HUES48 (cell line): ENCODE measurements at regions not wholly inside any gene's neighbourhood (a gene's known extent, or its start where the extent isn't known, plus 50 kb on each side); places are given as distances from the start of the nearest gene placed in this dataset.

ENCODE experiments used
- H3K27ac ChIP-seq: one replicate; pipeline ENCODE4 v1.7.0; 2013; ENCODE audit warnings: low read depth, low read length, inconsistent platforms
- H3K27me3 ChIP-seq: 2 replicates; pipeline ENCODE4 v1.6.1; 2013; ENCODE audit warnings: mild to moderate bottlenecking, low read length; ENCODE audit not compliant: control insufficient read depth, insufficient read depth
- H3K36me3 ChIP-seq: 2 replicates; pipeline ENCODE4 v1.6.1; 2013; ENCODE audit warnings: low read length; ENCODE audit not compliant: control insufficient read depth, insufficient read depth
- H3K4me1 ChIP-seq: 2 replicates; pipeline ENCODE4 v1.6.1; 2013; ENCODE audit warnings: mild to moderate bottlenecking, low read length; ENCODE audit not compliant: control insufficient read depth, insufficient read depth
- H3K4me3 ChIP-seq: 2 replicates; pipeline ENCODE4 v1.5.1; 2013; ENCODE audit warnings: mild to moderate bottlenecking, low read depth, low read length
- H3K9ac ChIP-seq: 2 replicates; pipeline ENCODE4 v1.6.1; 2013; ENCODE audit warnings: mild to moderate bottlenecking, low read depth, low read length, moderate library complexity
- H3K9me3 ChIP-seq: 2 replicates; pipeline ENCODE4 v1.6.1; 2013; ENCODE audit warnings: low read length; ENCODE audit not compliant: control insufficient read depth, insufficient read depth

DNA sequence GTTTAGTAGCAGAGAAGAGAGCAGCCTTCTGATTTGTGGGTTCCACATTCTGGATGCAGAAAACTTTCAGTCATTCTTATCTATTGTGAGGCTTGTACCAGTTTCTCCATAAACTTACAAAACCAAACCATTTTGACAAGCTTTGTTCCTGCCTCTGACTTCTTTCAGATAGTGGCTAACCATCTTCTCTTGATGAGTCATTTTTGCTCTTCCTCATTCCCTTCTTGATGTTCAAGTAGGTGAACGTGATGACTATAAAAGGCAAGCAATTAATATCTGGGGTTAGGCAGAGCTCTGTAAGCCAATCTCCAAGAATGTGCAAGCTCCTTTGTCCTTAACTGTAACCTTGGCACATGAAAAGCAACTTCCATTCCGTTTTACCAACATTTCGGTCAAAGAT, 2083.1 kb upstream of the PIK3C3 start:
- Histone ChIP-seq H3K36me3 (no peaks in the 10 kb centered on the region), H3K27ac (no peak overlapping the region), H3K9me3 (no peaks in the 10 kb centered on the region), H3K4me1 (no peaks in the 10 kb centered on the region), H3K4me3 (no peak overlapping the region), H3K9ac (no peak overlapping the region), H3K27me3 (no peaks in the 10 kb centered on the region)

DNA sequence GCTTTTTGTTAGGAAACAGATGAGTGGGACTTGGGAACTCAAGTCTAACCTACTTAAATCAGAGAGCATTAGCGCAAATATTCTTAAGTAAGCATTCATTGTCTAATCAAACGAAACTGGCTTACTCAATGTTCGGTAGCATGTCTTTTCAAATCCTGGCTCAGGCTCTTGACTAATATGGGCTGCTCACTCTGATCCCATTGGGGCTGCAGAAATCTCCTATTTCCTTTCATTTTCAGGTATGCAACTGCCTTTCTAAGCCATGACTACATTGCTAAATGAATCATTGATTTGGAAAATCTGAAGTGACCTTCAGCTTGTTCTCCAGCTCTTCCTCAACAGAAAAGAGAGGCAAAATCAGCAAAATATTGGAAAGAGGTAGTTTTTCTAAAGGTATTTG, 2084.4 kb upstream of the PIK3C3 start:
- Histone ChIP-seq H3K4me1 (0 out of 2 replicates have a peak, but pooled peaks cover 7% of the 10 kb centered on the region), H3K27ac (no peak overlapping the region), H3K9me3 (no peaks in the 10 kb centered on the region), H3K4me3 (no peak overlapping the region), H3K9ac (no peak overlapping the region), H3K36me3 (no peaks in the 10 kb centered on the region), H3K27me3 (no peaks in the 10 kb centered on the region)

DNA sequence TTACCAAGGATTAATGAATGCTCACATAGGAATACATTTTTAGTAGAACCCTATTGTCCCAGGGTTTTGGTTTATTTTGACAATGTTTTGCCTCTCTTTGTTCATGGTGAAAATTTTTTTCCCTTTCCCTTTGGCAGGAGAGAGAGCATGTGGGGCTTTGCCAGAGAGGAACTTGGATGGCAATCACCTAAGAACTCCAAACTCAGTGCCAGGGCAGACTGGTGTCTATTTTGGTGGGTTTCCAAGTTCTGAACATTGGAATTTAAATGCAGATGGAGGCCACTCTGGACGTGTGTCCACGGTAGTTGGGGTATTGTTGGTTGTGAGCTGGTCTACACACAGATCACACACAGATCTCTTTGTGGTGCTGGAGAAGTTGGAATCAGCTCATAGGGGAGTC, 2091.1 kb upstream of the PIK3C3 start:
- no peak overlapping the region for H3K9ac ChIP-seq
- H3K27ac ChIP-seq = no peak overlapping the region
- no peaks in the 10 kb centered on the region for H3K36me3 ChIP-seq
- no peaks in the 10 kb centered on the region for H3K9me3 ChIP-seq
- 0 out of 2 replicates have a peak, but pooled peaks cover 9% of the 10 kb centered on the region for H3K4me1 ChIP-seq
- H3K27me3 ChIP-seq = no peaks in the 10 kb centered on the region
- no peak overlapping the region for H3K4me3 ChIP-seq

DNA sequence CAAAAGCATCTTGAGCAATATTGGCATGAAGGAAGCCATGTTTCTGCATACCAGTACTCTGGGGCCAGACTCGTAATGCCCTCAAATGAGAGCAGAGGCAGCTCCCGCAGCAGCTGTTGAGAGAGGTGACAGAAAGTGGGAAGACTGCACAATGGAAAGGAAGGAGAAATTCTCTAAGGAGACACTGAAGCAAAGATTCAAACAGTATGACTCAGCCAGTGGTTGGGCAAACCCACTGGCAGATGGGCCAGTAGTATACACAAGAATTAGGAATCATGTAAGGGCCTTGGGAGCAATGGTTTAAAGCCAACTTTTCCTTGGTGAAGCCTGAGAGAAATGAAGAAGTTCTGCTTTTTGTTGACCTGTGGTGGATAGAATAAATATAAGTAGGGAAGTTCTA, 2092.7 kb upstream of the PIK3C3 start:
- no peaks in the 10 kb centered on the region for H3K36me3 ChIP-seq
- H3K27ac ChIP-seq = no peak overlapping the region
- no peak overlapping the region for H3K9ac ChIP-seq
- no peaks in the 10 kb centered on the region for H3K9me3 ChIP-seq
- H3K4me3 ChIP-seq = no peak overlapping the region
- no peaks in the 10 kb centered on the region for H3K27me3 ChIP-seq
- H3K4me1 ChIP-seq = peaks cover 15% of the 10 kb centered on the region; the same call in 1 of the 2 replicates

DNA sequence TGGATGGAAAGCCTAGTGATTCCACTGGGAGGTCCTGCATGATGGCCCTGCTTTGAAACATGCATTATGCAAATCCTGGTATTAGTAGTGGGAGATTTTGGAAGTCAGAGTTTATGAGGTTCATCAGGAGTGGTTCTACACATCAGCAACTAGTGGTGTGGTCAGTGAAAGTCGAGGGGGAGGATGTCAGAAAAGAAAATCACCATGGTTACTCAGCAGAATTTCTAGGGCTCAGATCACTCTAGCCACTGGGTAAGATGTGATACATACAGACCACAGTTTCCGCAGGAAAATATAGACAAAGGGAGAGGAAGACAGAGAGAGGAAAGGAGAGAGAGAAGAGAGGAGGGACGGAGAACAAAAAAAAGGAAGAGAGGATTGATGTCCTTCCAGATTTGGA, 2100.7 kb upstream of the PIK3C3 start:
- Histone ChIP-seq H3K9me3 (no peaks in the 10 kb centered on the region), H3K36me3 (no peaks in the 10 kb centered on the region)

DNA sequence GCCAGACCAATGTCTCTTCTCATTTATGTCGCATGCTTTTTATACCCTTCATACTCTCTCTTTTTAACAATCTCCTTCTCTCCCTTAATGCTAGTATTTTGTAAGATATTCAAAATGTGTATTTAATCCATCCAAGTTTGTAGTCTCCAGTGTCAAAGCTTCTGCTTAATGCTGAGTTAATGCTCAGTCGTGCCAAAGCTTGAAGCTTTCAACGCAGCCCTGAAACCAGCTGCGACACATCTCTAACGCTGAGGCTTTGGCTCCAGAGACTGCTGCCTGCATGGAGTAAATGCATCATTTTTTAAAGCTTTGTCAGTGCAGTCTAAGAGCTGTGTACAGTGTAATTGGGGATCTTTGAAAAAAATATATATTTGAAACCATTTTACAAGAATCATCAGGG, 2108.8 kb upstream of the PIK3C3 start:
- Histone ChIP-seq H3K27me3 (peaks cover under 1% of the 10 kb centered on the region), H3K9ac (no peak overlapping the region), H3K4me3 (no peak overlapping the region), H3K9me3 (no peaks in the 10 kb centered on the region), H3K4me1 (peaks cover 16% of the 10 kb centered on the region), H3K36me3 (no peaks in the 10 kb centered on the region), H3K27ac (no peak overlapping the region)

More for the DNA sequence above, 2100.7 kb upstream of the PIK3C3 start:
- Histone ChIP-seq H3K9ac (no peak overlapping the region), H3K27me3 (no peaks in the 10 kb centered on the region), H3K27ac (no peak overlapping the region), H3K4me1 (peaks cover 19% of the 10 kb centered on the region; the same call in 1 of the 2 replicates), H3K4me3 (no peak overlapping the region)

DNA sequence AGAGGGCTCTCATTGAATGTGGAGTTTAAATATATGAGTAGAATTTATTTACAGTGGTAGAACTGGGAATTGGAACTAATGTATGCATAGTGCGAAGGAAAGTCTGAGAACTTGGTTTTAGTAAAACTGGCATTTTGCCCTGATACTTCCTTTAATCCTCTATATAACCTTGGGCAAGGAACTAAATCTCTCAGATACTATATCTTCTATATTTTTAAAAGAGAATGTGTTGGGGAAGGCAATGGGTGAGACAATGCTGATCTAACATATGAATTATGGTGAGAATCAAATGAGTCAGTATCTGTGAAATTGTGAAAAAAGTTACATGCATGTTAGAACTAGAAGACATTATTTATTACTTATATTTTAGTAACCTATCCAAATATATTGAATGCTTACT, 2109.4 kb upstream of the PIK3C3 start:
- H3K4me1 ChIP-seq = peaks cover 20% of the 10 kb centered on the region

DNA sequence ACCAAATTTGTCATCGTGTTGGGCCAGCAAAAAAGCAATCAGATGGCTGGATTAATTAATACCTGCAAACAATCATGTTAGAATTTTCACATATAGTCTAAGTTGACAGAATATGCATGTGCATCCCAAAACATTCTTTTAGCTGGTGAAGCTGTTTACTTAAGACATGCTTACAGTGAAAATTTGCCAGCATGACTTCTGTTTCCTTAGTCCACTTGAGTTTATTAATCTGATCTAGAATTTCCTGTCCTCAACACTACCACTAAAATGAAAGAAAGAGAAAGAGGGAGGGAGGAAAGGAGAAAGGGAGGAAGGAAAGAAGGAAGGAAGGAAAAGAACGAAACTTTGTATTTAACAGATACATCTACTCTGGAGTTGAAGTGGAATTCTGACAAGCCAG, 2109.9 kb upstream of the PIK3C3 start:
- H3K9ac ChIP-seq = no peak overlapping the region
- H3K9me3 ChIP-seq = no peaks in the 10 kb centered on the region

More for the DNA sequence above, 2109.4 kb upstream of the PIK3C3 start:
- Histone ChIP-seq H3K4me3 (no peak overlapping the region), H3K27ac (no peak overlapping the region), H3K9me3 (no peaks in the 10 kb centered on the region), H3K36me3 (no peaks in the 10 kb centered on the region), H3K27me3 (peaks cover 7% of the 10 kb centered on the region), H3K9ac (no peak overlapping the region)

DNA sequence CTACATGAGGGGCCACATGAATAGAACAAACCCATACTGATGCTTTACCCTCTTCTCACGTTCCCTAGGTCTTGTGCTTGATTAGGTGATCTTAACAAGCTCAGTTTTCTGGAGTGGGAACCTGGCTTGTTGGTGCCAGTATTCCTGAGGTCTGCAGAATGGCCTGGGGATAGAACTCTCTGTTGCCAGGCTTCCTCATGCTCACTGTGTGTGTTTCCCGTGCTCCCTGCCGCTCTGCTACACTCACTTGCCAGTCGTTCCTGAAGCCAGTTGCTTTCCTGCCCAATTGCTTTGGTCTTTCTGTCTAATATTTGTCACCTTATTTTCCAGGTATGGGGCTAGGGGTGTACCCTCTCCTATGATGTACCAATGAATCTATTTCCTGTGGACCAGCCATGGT, 2111.5 kb upstream of the PIK3C3 start:
- Histone ChIP-seq H3K9ac (no peak overlapping the region), H3K4me1 (peaks cover 20% of the 10 kb centered on the region), H3K27me3 (peaks cover 12% of the 10 kb centered on the region), H3K27ac (no peak overlapping the region), H3K4me3 (no peak overlapping the region), H3K36me3 (no peaks in the 10 kb centered on the region), H3K9me3 (no peaks in the 10 kb centered on the region)

More for the DNA sequence above, 2109.9 kb upstream of the PIK3C3 start:
- Histone ChIP-seq H3K27ac (no peak overlapping the region), H3K27me3 (peaks cover 11% of the 10 kb centered on the region), H3K36me3 (no peaks in the 10 kb centered on the region), H3K4me1 (peaks cover 20% of the 10 kb centered on the region), H3K4me3 (no peak overlapping the region)

DNA sequence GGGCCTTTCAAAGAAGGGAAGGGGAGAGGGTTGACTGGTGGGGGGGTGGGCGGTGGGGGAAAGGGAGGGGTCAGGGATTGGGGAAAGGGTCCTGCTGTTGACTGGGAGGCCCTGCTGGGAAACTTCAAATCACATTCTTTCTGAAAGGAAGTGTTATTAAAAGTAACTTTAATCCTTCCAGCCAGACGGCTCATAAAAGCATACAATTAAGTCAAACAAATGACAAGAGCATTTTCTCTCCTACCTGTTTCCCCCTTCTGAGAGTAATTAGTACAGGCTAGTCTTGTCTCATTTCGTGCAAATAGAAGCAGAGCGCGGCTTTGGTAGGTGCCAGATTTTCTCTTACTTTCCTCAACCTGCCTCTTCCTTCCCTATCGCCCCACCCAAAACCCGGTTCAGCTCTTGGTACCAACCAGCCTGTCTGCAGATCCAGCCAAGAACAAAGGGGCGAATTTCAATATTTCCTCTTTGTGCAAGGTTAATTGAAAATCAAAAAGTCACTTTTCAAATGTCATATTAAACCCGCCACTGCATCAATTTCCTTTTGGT, 2112.6 kb upstream of the PIK3C3 start:
- peak overlapping the region; percentile 89 for H3K4me3 ChIP-seq
- H3K27ac ChIP-seq = peak overlapping the region; percentile 44
- H3K36me3 ChIP-seq = no peaks in the 10 kb centered on the region
- H3K9me3 ChIP-seq = no peaks in the 10 kb centered on the region
- no peak overlapping the region for H3K9ac ChIP-seq
- H3K4me1 ChIP-seq = peaks cover 20% of the 10 kb centered on the region
- peaks cover 12% of the 10 kb centered on the region for H3K27me3 ChIP-seq

DNA sequence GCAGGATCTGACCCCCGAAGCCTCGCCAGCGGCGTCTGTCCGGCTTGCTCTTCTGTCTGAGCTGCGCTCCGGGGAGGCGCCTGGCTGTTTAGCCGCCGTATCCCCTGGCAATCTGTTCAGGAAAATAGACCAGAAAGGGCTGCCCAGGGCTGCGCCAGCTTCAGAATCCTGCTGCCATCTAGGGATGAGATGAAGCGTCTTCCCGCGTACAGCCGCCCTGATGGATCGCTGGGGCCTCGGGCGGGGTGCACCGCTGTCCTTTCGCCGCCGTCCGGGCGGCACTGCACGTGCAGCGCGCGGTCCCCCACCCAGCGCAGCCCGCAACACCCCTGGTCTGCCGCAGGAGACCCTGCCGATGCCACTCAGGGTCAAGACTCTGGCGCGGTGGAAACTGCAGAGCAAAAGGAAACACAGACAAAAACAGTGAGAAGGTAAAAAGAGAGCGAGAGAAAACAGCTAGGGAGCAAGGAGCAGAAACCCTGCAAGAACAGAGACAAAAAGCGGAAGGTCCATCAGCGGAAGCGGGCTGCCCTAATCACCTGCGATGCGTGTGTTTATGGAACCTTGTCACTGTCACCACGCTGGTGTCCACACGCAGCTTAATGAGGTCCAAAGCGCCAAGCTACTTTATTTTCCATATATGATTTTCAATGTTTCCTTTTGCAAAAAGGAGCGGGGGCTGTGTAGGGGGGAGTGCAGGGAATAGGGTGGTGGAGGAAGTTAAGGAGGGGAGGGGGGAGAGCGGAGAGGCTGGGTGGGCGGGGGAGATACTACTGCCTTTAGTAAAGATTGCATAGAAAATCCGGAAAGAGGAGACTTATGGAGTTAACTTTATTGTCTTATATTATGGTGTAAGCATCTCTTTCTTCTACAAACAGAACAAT, 2113.3 kb upstream of the PIK3C3 start:
- Histone ChIP-seq H3K9ac (peak overlapping the region; percentile 55), H3K9me3 (no peaks in the 10 kb centered on the region), H3K4me3 (peak overlapping the region; percentile 89), H3K36me3 (no peaks in the 10 kb centered on the region), H3K27me3 (peaks cover 12% of the 10 kb centered on the region), H3K4me1 (peaks cover 20% of the 10 kb centered on the region), H3K27ac (peak overlapping the region; percentile 55)
